ENCODE measurements at regions not wholly inside any gene's neighbourhood (a gene's known extent, or its start where the extent isn't known, plus 50 kb on each side); places are given as distances from the start of the nearest gene placed in this dataset.
A peak's percentile ranks its signal among the peaks of the same experiment; 100 is the strongest.

- FAIRE-seq: no peak
Observed at GRCh38 chr3:182708810-182709209, 84.5 kb upstream of the ATP11B start.

- no peak for FAIRE-seq
Observed at GRCh38 chr3:182709306-182709705, 84.0 kb upstream of the ATP11B start.

DNA sequence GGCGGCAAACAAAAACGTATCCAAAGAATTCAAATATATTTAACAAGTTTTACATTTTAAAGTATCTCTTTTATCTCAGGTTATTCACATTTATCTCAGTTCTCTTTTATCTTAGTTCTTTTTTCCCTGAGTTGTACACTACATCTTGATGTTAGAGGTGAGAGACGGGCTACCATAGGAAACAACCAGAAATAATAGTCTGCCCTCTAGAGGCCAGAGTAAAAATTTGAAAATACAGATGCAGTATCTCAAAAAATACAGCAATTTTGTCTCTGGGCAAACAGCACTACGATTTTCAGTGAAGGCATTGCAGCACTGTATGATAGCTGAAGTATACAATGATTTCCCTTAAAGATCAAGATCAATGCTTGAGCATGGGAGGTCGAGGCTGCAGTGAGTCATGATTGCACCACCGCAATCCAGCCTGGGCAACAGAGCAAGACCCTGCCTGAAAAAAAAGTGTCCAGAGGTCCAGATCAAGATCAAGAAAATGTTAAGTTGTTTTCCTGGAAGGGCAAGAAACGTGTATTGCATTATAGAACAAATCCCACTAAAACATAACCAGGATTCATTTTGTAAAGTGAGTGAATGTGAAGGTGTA lies 82.6 kb upstream of the ATP11B start:
- peak; percentile 92 for FAIRE-seq

DNA sequence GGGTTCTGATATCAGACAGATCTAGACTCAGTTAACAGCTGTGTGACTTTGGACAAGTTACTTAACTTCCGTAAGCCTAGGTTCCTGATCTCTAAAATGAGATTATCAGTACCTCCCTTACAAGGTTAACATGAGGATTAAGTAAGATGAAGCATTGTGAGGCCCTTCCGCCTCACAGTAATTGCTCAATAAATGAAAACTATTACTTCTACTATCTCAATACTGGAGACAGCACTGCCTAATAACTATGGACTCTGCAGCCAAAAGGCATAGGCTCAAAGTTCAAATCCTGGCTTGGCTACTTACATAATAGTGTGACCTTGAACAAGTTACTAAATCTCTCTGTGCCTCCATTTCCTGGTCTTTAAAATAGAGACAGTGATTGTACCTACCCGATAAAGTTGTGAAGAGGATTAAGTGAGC lies 82.0 kb upstream of the ATP11B start:
- no peak for FAIRE-seq

- no peak for FAIRE-seq
Observed at GRCh38 chr3:182711853-182712252, 81.5 kb upstream of the ATP11B start.

DNA sequence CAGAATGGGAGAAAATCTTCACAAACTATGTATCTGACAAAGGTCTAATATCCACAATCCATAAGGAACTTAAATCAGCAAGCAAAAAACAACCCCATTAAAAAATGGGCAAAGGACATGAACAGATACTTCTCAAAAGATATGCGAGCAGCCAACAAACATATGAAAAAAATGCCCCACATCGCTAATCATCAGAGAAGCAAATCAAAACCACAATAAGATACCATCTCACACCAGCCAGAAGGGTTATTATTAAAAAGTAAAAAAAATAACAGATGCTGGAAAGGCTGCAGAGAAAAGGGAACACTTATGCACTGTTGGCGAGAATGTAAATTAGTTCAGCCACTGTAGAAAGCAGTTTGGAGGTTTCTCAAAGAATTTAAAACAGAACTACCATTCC lies 80.2 kb upstream of the ATP11B start:
- FAIRE-seq: no peak

DNA sequence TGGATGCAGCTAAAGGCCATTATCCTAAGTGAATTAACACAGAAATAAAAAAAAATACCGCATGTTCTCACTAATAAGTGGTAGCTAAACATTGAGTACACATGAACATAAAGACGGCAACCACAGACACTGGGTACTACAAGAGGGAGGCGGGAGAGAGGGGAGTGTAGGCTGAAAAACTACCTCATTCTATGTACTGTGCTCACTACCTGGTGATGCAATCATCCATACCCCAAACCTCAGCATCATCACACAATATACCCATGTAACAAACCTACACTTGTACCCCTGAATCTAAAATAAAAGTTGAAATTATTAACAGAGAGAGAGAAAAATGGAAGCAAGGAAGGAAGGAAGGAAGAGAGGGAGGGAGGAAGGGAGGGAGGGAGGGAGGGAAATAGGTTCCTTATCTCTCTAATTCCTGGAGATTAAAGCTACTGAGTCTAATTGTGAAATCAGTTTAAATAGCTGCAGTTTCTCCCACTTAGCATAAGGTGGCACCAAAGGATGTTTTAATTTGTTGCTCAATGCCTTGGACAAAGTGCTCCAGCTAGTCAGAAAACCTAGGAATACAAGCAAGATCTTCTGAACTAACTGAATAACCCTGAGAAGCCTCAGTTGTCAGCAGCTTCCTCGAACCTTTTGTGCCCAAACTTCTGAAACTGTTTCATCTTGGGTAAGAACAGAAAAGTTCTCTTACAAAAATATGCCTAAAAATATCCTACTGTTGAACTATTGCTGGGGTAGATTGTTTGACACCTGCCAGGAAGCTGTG lies 79.4 kb upstream of the ATP11B start:
- peak; percentile 77 for FAIRE-seq

DNA sequence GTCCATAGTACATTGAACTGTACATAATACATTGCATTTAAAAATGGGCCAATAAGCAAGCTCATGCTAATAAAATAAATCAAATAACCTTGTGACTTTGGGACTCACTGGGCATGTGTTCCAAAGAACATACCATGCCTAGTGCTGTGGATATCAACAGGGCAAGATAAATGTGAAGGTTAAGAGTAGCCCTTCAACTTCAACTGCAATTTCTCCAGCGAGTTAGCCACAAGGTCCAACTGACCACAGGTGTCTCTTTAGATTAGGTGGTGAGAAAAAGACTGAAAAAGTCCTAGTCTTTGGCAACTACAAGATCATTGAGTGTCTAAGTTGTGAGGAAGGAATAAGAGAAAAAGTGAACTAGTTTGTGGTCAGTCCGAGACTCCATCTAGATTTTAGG lies 78.3 kb upstream of the ATP11B start:
- FAIRE-seq: no peak

DNA sequence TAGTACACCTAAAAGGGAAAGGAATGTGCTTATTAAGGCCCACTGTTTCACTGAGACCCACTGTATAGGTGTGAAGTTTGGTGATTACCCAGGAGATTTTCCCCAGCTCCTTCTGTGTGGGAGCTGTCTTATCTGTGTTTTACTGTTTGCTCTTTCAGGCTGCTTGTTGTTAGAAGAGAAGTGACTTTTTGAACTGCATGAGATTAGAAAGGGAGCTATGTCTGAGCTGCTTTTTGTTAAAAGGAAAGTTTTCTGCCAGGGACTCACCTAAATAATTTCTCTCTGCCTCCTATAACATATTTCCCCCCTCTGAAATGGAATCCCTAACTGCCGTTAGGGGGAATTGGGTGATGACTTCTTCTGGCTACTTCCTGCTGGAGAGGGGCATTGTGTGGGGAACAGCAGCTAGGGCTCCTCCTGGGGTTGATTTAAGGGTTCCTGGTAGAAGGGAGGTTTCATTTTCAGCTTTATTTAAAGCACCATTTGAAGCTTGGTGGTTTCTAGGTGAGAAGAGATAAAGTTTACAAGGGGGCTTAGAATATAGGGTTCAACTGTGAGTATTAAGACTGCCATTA lies 77.1 kb upstream of the ATP11B start:
- no peak for FAIRE-seq

DNA sequence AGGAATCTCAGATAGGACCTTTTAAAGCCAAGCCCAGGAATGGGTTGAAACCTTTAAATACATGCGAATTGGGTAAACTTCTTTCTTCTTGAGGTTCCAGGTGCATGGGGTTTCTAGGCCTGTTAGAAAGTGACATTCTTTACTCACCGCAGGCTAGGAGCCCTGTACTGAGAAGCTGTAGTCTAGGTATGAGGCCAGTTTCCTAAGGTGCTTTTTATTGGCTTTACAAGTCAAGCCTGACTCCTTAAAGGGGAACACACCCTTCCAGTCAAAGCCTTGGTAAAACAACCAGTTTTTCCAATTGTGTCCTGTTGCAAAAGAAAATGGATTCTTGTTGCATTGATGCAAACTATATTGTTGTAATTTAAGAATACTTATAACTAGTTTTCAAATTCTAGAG lies 76.1 kb upstream of the ATP11B start:
- peak; percentile 47 for FAIRE-seq

DNA sequence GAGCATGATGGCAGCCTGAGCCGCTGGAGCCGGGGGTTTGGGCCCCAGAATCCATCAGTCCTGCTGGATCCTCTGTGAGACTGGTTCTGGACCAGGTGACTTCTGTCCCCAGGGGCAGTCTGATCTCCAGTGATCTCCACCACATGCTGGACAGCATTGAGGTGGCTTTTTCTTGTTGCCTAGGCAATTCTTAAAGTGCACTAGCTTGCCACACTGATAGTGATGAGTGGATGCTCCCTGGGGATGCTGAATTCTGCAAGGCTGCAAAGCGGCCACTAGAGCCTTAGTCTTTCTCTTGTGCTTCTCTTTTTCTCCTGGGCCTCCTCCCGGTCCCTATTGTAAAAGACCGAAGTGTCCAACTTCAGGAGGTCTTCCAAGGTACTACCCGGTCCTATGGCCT lies 70.4 kb upstream of the ATP11B start:
- FAIRE-seq: no peak

- FAIRE-seq: no peak
Observed at GRCh38 chr3:182723596-182723995, 69.7 kb upstream of the ATP11B start.

- FAIRE-seq: no peak
Observed at GRCh38 chr3:182725372-182726251, 67.7 kb upstream of the ATP11B start.

- no peak for FAIRE-seq
Observed at GRCh38 chr3:182726258-182727142, 66.8 kb upstream of the ATP11B start.

DNA sequence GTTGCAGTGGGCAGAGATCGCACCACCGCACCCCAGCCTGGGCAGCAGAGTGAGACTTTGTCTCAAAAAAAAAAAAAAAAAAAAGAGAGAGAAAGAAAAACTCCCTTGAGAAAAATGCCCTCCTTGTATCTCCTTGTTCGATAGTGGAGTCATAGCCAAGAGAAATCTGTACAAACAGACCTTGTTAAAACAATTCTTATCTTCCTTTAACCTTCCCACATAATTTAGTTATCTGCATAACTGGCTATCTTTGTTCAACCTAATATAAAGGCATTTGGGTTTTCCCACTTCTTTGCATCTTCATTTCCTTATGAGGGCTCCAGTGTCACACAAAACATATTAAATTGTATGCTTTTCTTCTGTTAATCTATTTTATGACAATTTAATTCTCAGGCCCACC lies 65.1 kb upstream of the ATP11B start:
- no peak for FAIRE-seq

DNA sequence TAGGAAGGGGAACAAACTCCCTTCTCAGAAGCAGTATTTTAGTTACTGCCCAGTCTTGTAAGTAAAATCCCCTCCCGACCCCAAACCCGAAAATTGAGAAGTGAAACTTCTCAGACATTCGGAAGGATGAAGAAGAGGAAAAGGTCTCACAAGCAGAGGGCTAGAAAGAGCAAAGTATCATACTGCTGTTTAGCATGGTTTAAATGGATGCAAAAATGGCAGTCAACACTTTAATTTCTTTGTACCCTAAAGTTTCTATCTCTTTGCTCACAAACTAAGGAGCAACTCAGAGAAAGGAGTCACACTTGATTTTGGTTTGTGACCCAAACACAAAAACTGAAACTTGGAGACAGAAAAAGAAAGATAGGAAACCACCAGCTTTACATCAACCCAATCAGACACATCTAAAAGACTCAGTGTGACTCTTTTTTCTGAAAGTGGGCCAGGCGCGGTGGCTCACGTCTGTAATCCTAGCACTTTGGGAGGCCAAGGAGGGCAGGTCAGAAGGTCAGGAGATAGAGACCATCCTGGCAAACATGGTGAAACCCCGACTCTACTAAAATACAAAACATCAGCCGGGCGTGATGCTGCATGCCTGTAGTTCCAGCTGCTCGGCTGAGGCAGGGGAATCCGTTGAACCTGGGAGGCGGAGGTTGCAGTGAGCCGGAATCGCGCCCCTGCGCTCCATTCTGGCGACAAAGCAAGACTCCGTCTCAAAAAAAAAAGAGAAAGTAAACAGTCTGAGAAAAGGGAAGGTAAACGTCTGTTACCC lies 63.2 kb upstream of the ATP11B start:
- no peak for FAIRE-seq

DNA sequence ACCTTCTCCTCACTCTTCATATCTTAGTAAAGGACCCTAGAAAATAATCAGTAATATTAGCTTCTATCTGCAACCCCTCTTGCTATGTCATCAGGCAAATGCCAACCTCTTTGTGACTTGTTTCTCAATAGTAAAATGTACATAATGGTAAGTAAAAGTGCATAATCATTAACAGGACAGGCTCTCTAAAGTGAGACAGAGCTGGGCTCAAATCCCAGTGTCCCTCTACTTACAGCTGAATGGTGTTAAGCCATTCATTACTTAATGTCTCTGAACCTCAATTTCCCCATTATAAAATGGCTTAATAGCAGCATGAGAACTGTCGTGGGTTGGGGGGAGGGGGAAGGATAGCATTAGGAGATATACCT lies 62.6 kb upstream of the ATP11B start:
- FAIRE-seq: no peak

DNA sequence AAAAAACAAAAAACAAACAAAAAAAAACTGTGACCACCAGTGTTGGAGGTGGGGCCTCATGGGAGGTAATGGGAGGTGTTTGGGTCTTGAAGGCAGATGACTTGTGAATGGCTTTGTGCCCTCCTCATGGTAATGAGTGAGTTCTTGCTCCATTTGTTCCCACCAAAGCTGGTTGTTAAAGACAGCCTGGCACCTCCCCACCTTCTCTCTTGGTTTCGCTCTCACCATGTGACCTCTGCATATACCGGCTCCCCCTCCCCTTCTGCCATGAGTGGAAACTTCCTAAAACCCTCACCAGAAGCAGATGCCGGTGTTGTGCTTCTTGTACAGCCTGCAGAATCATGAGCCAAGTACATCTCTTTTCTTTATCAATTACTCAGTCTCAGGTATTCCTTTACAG lies 61.5 kb upstream of the ATP11B start:
- no peak for FAIRE-seq

- no peak for FAIRE-seq
Observed at GRCh38 chr3:182732232-182733015, 60.9 kb upstream of the ATP11B start.

- FAIRE-seq: no peak
Observed at GRCh38 chr3:182735672-182736071, 57.6 kb upstream of the ATP11B start.

GRCh38 chr3:182737825-182738224 lies 55.5 kb upstream of the ATP11B start:
- FAIRE-seq: no peak

Measured in G401.6 (cell line).